Cardiac muscle cell (in vitro differentiated cells and primary cell): ENCODE measurements at regions not wholly inside any gene's neighbourhood (a gene's known extent, or its start where the extent isn't known, plus 50 kb on each side); places are given as distances from the start of the nearest gene placed in this dataset.

ENCODE experiments used
- DNase-seq, 2 donors: peaks; one replicate each; pipeline versions ENCODE4 v3.0.0 to v3.0.0-alpha.2; 2010 to 2017; ENCODE audit warnings: low read depth in 1 of 2, low spot score in 1 of 2
- H3K27ac ChIP-seq: fragments of 200-600 bp; sonication (generic); 2 replicates; pipeline ENCODE4 v1.5.1; 2016
- H3K27me3 ChIP-seq: fragments of 200-600 bp; sonication (generic); 2 replicates; pipeline ENCODE4 v1.6.0; 2016; ENCODE audit warnings: control low read depth
- H3K36me3 ChIP-seq: fragments of 200-600 bp; sonication (generic); 2 replicates; pipeline ENCODE4 v1.5.1; 2016; ENCODE audit warnings: control low read depth
- H3K4me1 ChIP-seq: fragments of 200-600 bp; sonication (generic); 2 replicates; pipeline ENCODE4 v1.8.1; 2017; ENCODE audit warnings: low read depth, mild to moderate bottlenecking, mixed run types
- H3K4me3 ChIP-seq: fragments of 200-600 bp; sonication (generic); 2 replicates; pipeline ENCODE4 v1.5.1; 2016; ENCODE audit warnings: mild to moderate bottlenecking
- H3K9me3 ChIP-seq: fragments of 200-600 bp; sonication (generic); 2 replicates; pipeline ENCODE4 v1.5.1; 2017; ENCODE audit warnings: low read depth, mild to moderate bottlenecking, control low read depth
- CTCF ChIP-seq: IDR thresholded peaks from 2 replicates; pipeline ENCODE4 v1.5.1; 2012; ENCODE audit warnings: low read depth, mild to moderate bottlenecking, low read length

- DNase-seq: no peak
- Histone ChIP-seq H3K4me1 (no peaks in the 10 kb centered on the region), H3K27ac (no peak overlapping the region), H3K9me3 (no peaks in the 10 kb centered on the region), H3K27me3 (no peaks in the 10 kb centered on the region), H3K36me3 (no peaks in the 10 kb centered on the region), H3K4me3 (no peak overlapping the region)
- TF ChIP-seq CTCF: no peak
Measured at GRCh38 chr1:199044191-199044590, 405.4 kb downstream of the PTPRC start.

DNA sequence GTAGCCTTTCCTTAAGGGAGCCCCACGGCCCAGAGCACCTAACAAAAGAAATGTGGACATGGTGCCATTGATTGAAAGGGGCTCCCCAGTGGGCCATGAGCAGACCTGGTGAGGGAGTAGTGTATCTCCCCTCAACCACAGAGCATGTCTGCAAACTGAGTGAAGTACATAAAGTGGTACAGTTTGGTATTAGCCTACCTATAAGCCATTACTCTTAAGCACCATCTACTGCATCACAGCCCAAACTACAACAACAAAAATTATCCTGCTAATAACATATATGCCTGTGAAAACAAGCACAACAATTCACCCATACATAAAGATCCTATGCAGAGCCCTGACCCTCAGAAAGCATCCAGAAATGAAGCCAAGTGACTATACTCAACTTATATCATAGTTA is 407.8 kb downstream of the PTPRC start:
- Histone ChIP-seq H3K4me1 (no peaks in the 10 kb centered on the region), H3K36me3 (no peaks in the 10 kb centered on the region), H3K27me3 (no peaks in the 10 kb centered on the region), H3K4me3 (no peak overlapping the region), H3K27ac (no peak overlapping the region), H3K9me3 (no peaks in the 10 kb centered on the region)
- TF ChIP-seq CTCF: peak; percentile 24
- peak in 1 of 2 donors; percentile 21 for DNase-seq

DNA sequence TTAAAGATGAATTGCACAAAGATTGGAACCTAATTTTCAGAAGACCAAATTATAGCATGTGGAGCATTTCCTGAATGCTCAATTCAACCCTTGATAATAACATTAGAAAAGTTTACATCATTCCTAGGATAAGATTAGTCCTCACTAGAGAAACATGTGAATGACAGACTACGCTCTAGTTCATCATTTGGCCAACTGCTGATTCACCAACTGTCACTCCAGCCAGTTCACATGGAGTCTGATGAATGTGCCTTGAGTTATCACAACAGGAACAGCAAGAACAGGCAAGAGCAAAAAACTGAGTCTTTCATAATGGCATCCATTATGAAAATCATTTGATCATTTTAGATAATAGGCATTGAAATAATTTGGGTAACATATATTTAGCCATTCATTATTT is 415.9 kb downstream of the PTPRC start:
- no peaks in the 10 kb centered on the region for H3K9me3 ChIP-seq
- H3K27me3 ChIP-seq: no peaks in the 10 kb centered on the region
- no peaks in the 10 kb centered on the region for H3K36me3 ChIP-seq

DNA sequence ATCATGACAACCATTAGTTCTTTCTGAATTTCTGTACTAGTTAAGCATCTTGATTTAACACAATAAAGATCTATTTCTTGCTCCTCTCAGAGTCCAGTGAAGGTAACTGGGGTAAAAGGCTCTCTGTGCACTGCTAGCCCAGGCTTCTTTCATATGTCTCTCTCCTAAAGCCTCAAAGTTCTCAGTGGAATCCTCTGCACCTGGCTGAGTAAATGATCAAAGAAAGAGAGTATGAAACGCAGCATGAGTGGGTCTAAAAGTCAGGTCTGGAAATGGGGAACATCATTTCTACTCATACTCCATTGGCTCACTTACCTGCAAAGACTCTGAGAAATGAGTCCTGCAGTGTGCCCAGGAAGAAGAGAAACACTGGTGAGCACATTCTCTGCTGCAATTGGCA is 418.5 kb downstream of the PTPRC start:
- no peaks in the 10 kb centered on the region for H3K9me3 ChIP-seq
- H3K4me3 ChIP-seq: no peak overlapping the region
- DNase-seq: no peak
- no peak overlapping the region for H3K27ac ChIP-seq
- no peaks in the 10 kb centered on the region for H3K4me1 ChIP-seq
- H3K27me3 ChIP-seq: no peaks in the 10 kb centered on the region
- no peaks in the 10 kb centered on the region for H3K36me3 ChIP-seq
- no peak for TF ChIP-seq CTCF

More for the DNA sequence above, 415.9 kb downstream of the PTPRC start:
- Histone ChIP-seq H3K4me1 (no peaks in the 10 kb centered on the region), H3K4me3 (no peak overlapping the region), H3K27ac (no peak overlapping the region)
- no peak for TF ChIP-seq CTCF
- DNase-seq: no peak

DNA sequence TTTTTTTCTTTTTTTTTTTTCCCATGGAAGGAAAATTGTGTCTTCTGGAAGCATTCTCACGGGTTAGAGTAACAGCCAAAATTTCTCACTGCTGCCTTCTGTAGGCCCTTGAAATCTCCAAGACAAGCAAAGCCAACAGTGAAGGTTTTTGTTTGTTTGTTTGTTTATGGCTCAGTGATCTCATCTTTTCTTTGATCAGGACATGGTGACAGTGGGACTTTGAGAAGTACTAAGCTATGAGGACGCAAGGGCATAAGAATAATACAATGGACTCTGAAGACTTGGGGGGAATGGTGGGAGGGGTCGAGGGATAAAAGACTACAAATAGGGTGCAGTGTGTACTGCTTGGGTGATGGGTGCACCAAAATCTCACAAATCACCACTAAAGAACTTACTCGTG is 419.4 kb downstream of the PTPRC start:
- Histone ChIP-seq H3K4me3 (no peak overlapping the region), H3K27ac (no peak overlapping the region), H3K9me3 (no peaks in the 10 kb centered on the region), H3K27me3 (no peaks in the 10 kb centered on the region), H3K36me3 (no peaks in the 10 kb centered on the region), H3K4me1 (no peaks in the 10 kb centered on the region)
- DNase-seq: no peak
- no peak for TF ChIP-seq CTCF

- no peak overlapping the region for H3K27ac ChIP-seq
- H3K9me3 ChIP-seq: no peaks in the 10 kb centered on the region
- H3K36me3 ChIP-seq: no peaks in the 10 kb centered on the region
- H3K4me3 ChIP-seq: no peak overlapping the region
- TF ChIP-seq CTCF: no peak
- H3K27me3 ChIP-seq: no peaks in the 10 kb centered on the region
- no peak for DNase-seq
- H3K4me1 ChIP-seq: no peaks in the 10 kb centered on the region
Measured at GRCh38 chr1:199064971-199065370, 426.1 kb downstream of the PTPRC start.
